A673 (cell line): ENCODE measurements at regions not wholly inside any gene's neighbourhood (a gene's known extent, or its start where the extent isn't known, plus 50 kb on each side); places are given as distances from the start of the nearest gene placed in this dataset.

Source experiments
- EZH2 ChIP-seq: fragments of 200-600 bp; sonication (generic); IDR thresholded peaks from 2 replicates; pipeline ENCODE4 v1.6.1; 2017; ENCODE audit warnings: borderline replicate concordance, low read depth, mild to moderate bottlenecking, mixed read lengths, antibody characterized with exemption, low read length; ENCODE audit not compliant: poor library complexity, severe bottlenecking
- TF ChIP-seq, protein P1 (sequence below): fragments of 300-800, 200-600 bp; sonication (generic); conservative IDR thresholded peaks from 2 replicates; pipeline ENCODE4 v1.5.1; 2017; ENCODE audit warnings: low read depth, mild to moderate bottlenecking, antibody characterized with exemption, low read length, moderate library complexity, mixed read lengths

GRCh38 chr22:48050836-48051235, 1288.4 kb downstream of the TBC1D22A start:
- TF ChIP-seq, protein P1, sequence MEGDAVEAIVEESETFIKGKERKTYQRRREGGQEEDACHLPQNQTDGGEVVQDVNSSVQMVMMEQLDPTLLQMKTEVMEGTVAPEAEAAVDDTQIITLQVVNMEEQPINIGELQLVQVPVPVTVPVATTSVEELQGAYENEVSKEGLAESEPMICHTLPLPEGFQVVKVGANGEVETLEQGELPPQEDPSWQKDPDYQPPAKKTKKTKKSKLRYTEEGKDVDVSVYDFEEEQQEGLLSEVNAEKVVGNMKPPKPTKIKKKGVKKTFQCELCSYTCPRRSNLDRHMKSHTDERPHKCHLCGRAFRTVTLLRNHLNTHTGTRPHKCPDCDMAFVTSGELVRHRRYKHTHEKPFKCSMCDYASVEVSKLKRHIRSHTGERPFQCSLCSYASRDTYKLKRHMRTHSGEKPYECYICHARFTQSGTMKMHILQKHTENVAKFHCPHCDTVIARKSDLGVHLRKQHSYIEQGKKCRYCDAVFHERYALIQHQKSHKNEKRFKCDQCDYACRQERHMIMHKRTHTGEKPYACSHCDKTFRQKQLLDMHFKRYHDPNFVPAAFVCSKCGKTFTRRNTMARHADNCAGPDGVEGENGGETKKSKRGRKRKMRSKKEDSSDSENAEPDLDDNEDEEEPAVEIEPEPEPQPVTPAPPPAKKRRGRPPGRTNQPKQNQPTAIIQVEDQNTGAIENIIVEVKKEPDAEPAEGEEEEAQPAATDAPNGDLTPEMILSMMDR = no peak
- no peak for TF ChIP-seq EZH2
